Adrenal gland (tissue), 9 donors: ENCODE measurements at regions not wholly inside any gene's neighbourhood (a gene's known extent, or its start where the extent isn't known, plus 50 kb on each side); places are given as distances from the start of the nearest gene placed in this dataset.

Experiments used
- DNase-seq, 7 donors: peaks; one replicate each; pipeline ENCODE4 v3.0.0-alpha.2; 2019 to 2020
- H3K27ac ChIP-seq, 5 donors: fragments of 200-600 bp; sonication (generic) in 4 of 5; 1 replicate in 3 of 5; 2 replicates in 2 of 5; pipeline versions ENCODE4 v1.5.1 to v1.8.0; 2016 to 2020; ENCODE audit warnings: mild to moderate bottlenecking in 1 of 5
- H3K27me3 ChIP-seq: fragments of 200-600 bp; 2 replicates; pipeline ENCODE4 v1.8.0; 2021
- H3K36me3 ChIP-seq, 2 donors: fragments of 200-600 bp; replicated peaks in 1 of 2; 1 replicate in 1 of 2; 2 replicates in 1 of 2; pipeline versions ENCODE4 v1.5.1 to v1.8.0; 2018 to 2022
- H3K4me1 ChIP-seq, 2 donors: fragments of 200-600 bp; replicated peaks in 1 of 2; 1 replicate in 1 of 2; 2 replicates in 1 of 2; pipeline versions ENCODE4 v1.5.1 to v1.8.0; 2018 to 2021
- H3K4me3 ChIP-seq, 4 donors: fragments of 200-600 bp; sonication (generic) in 3 of 4; one replicate each; pipeline ENCODE4 v1.5.1; 2016 to 2018
- H3K9me3 ChIP-seq, 3 donors: fragments of 200-600 bp; sonication (generic) in 1 of 3; replicated peaks in 1 of 3; 1 replicate in 2 of 3; 2 replicates in 1 of 3; pipeline versions ENCODE4 v1.5.1 to v1.8.0; 2016 to 2021
- CTCF ChIP-seq, 6 experiments: fragments of 450-650 bp in 4 of 6; fragments of 200-600 bp in 2 of 6; sonication (generic) in 1 of 6; IDR thresholded peaks; 1 replicate in 5 of 6; 2 replicates in 1 of 6; pipeline versions ENCODE4 v1.5.1 to v1.8.0; 2016 to 2021; ENCODE audit warnings: antibody characterized with exemption in 6 of 6, mild to moderate bottlenecking in 2 of 6, moderate library complexity in 1 of 6
- POLR2A ChIP-seq, 2 donors: fragments of 450-650 bp; IDR thresholded peaks; one replicate each; pipeline ENCODE4 v1.6.1; 2017; ENCODE audit warnings: antibody characterized with exemption in 2 of 2, mild to moderate bottlenecking in 2 of 2, moderate library complexity in 1 of 2
- WGBS, 4 donors: extraction: QIAGEN DNeasy Blood & Tissue Kit in 2 of 4; methylation state at CpG; one replicate each; pipeline versions ENCODE4 v1.1.5 to v1.1.7; 2013 to 2017; 5-methylcytosine and 5-hydroxymethylcytosine counted together
- intact Hi-C, 2 donors: fragments of 100-400 bp; cut with DNase I; formaldehyde crosslinking; loops; one replicate each; pipeline versions ENCODE4 v1.14.1 to v1.15.0; 2022 to 2023
- donor health status: healthy with polysubstance abuse.
- donor health status: Bipolar disorder and iron deficiency.
- donor health status: DM: yes; HTN: yes; CAD: no.
- donor health status: DM: no; HTN: no; CAD: no.
- donor health status: DM: no; HTN: no; CAD: no.

GRCh38 chr11:36929401-36929800 is 331.4 kb upstream of the RAG2 start:
- Histone ChIP-seq H3K36me3 (no peaks in the 10 kb centered on the region), H3K27ac (no peak overlapping the region), H3K4me3 (no peak overlapping the region), H3K9me3 (no peaks in the 10 kb centered on the region), H3K4me1 (no peaks in the 10 kb centered on the region), H3K27me3 (no peaks in the 10 kb centered on the region)
- intact Hi-C loops, result no loop called here
- no peak for DNase-seq
- 80 to 88% (median 84%) methylated on average over 1 of the region's 1 CpG for WGBS, 4 donors
- TF ChIP-seq CTCF (IDR thresholded peaks at IDR 0.05), result no peak
- TF ChIP-seq POLR2A (IDR thresholded peaks at IDR 0.05), result no peak

- 38 to 59% (median 44%) methylated on average over 1 of the region's 1 CpG for WGBS, 4 donors
- no peak overlapping the region for H3K4me3 ChIP-seq
- TF ChIP-seq POLR2A (IDR thresholded peaks at IDR 0.05) (no peak), CTCF (IDR thresholded peaks at IDR 0.05) (no peak)
- no peak overlapping the region for H3K27ac ChIP-seq
- intact Hi-C loops, result no loop called here
- no peaks in the 10 kb centered on the region for H3K27me3 ChIP-seq
- H3K9me3 ChIP-seq, result no peaks in the 10 kb centered on the region
- no peaks in the 10 kb centered on the region for H3K4me1 ChIP-seq
- no peak for DNase-seq
- no peaks in the 10 kb centered on the region for H3K36me3 ChIP-seq
Measured at GRCh38 chr11:36928621-36929020, 330.6 kb upstream of the RAG2 start.

- H3K27me3 ChIP-seq, result no peaks in the 10 kb centered on the region
- no peaks in the 10 kb centered on the region for H3K36me3 ChIP-seq
- H3K27ac ChIP-seq, result no peak overlapping the region
- intact Hi-C loops, result no loop called here
- H3K4me3 ChIP-seq, result no peak overlapping the region
- H3K4me1 ChIP-seq, result no peaks in the 10 kb centered on the region
- 9 to 22% (median 14%) methylated on average over 1 of the region's 1 CpG for whole genome bisulfite sequencing, 4 donors
- no peak for TF ChIP-seq CTCF (IDR thresholded peaks at IDR 0.05)
- TF ChIP-seq POLR2A (IDR thresholded peaks at IDR 0.05), result no peak
- no peaks in the 10 kb centered on the region for H3K9me3 ChIP-seq
- DNase-seq, result no peak
Measured at GRCh38 chr11:36899800-36900199, 301.8 kb upstream of the RAG2 start.

- 45 to 70% (median 48%) methylated on average over 2 of the region's 2 CpGs for WGBS, 4 donors
- H3K4me1 ChIP-seq, result no peaks in the 10 kb centered on the region
- H3K36me3 ChIP-seq, result no peaks in the 10 kb centered on the region
- H3K27me3 ChIP-seq, result no peaks in the 10 kb centered on the region
- H3K9me3 ChIP-seq, result no peaks in the 10 kb centered on the region
- no peak overlapping the region for H3K27ac ChIP-seq
- no peak overlapping the region for H3K4me3 ChIP-seq
- TF ChIP-seq POLR2A (IDR thresholded peaks at IDR 0.05), result no peak
- intact Hi-C loops, result no loop called here
- no peak for DNase-seq
Measured at GRCh38 chr11:36890841-36891240, 292.8 kb upstream of the RAG2 start.

- Histone ChIP-seq H3K4me1 (no peaks in the 10 kb centered on the region), H3K27ac (no peak overlapping the region), H3K4me3 (no peak overlapping the region), H3K9me3 (no peaks in the 10 kb centered on the region), H3K36me3 (no peaks in the 10 kb centered on the region), H3K27me3 (no peaks in the 10 kb centered on the region)
- 52 to 69% (median 62%) methylated on average over 2 of the region's 2 CpGs for WGBS, 4 donors
- intact Hi-C loops, result no loop called here
- DNase-seq, result no peak
- TF ChIP-seq POLR2A (IDR thresholded peaks at IDR 0.05), result no peak
Measured at GRCh38 chr11:36890121-36890679, 292.2 kb upstream of the RAG2 start.
